SU-DHL-6 (cell line): ENCODE measurements at regions not wholly inside any gene's neighbourhood (a gene's known extent, or its start where the extent isn't known, plus 50 kb on each side); places are given as distances from the start of the nearest gene placed in this dataset.

Experiments
- CTCF ChIP-seq: fragments of 200-600 bp; sonication (generic); IDR thresholded peaks from one replicate; pipeline ENCODE4 v1.5.1; 2017; ENCODE audit warnings: antibody characterized with exemption, mild to moderate bottlenecking, low read length, moderate library complexity; ENCODE audit not compliant: insufficient read depth, poor library complexity, severe bottlenecking
- EZH2phosphoT487 ChIP-seq: fragments of 200-600 bp; sonication (generic), shearing (Covaris generic); conservative IDR thresholded peaks from 2 replicates; pipeline ENCODE4 v1.6.1; 2018; ENCODE audit warnings: mild to moderate bottlenecking, antibody characterized with exemption, low read length, moderate library complexity, mixed read lengths

- TF ChIP-seq CTCF (peak; percentile 82), EZH2phosphoT487 (no peak)
These were observed 55.1 kb upstream of the CCL2 start for GRCh38 chr17:34199932-34200534.
